SK-N-SH (cell line): ENCODE measurements at regions not wholly inside any gene's neighbourhood (a gene's known extent, or its start where the extent isn't known, plus 50 kb on each side); places are given as distances from the start of the nearest gene placed in this dataset.

Source experiments
- CTCF ChIA-PET: fragments of 300-600, 350-600 bp; formaldehyde crosslinking; extraction: SDS; loops from one replicate; lab custom pipeline; 2021; lab: Yijun Ruan, JAX
- POLR2A ChIA-PET: fragments of 350-600 bp; sonication (Branson Sonifier 250); formaldehyde crosslinking; extraction: SDS; loops from one replicate; lab custom pipeline; 2020; ENCODE audit warnings: antibody characterized with exemption, inconsistent platforms; lab: Yijun Ruan, JAX
- DNase-seq: peaks from one replicate; pipeline ENCODE4 v3.0.0; 2012
- H2AFZ ChIP-seq: fragments of 200-600 bp; sonication (generic); 2 replicates; pipeline ENCODE4 v1.8.1; 2016; ENCODE audit warnings: antibody characterized with exemption, mild to moderate bottlenecking, low read depth
- H3F3A ChIP-seq: fragments of 200-600 bp; sonication (generic); replicated peaks from 2 replicates; pipeline ENCODE3; 2016; ENCODE audit warnings: antibody characterized with exemption, mild to moderate bottlenecking; ENCODE audit not compliant: insufficient read depth
- H3K27ac ChIP-seq, 2 experiments: fragments of 200-500 bp in 1 of 2; fragments of 200-600 bp in 1 of 2; sonication (Bioruptor generic) in 1 of 2; sonication (generic), shearing (Covaris generic) in 1 of 2; 2 replicates each; pipeline versions ENCODE4 v1.5.1 to v1.6.1; 2014 to 2016; ENCODE audit warnings: low read depth in 2 of 2, inconsistent platforms in 1 of 2, low read length in 1 of 2, mild to moderate bottlenecking in 1 of 2, mixed read lengths in 1 of 2
- H3K27me3 ChIP-seq: fragments of 200-600 bp; sonication (generic), shearing (Covaris generic); 2 replicates; pipeline ENCODE4 v1.6.1; 2016; ENCODE audit warnings: mixed run types; ENCODE audit not compliant: insufficient read depth
- H3K36me3 ChIP-seq, 2 experiments: fragments of 200-500 bp in 1 of 2; fragments of 200-600 bp in 1 of 2; sonication (Bioruptor generic) in 1 of 2; sonication (generic) in 1 of 2; replicated peaks in 1 of 2; 2 replicates each; pipeline versions ENCODE3 to v1.5.1; 2014 to 2016; ENCODE audit warnings: low read length in 1 of 2, mild to moderate bottlenecking in 1 of 2; ENCODE audit not compliant: insufficient read depth in 2 of 2, control insufficient read depth in 1 of 2
- H3K4me1 ChIP-seq, 2 experiments: fragments of 200-500 bp in 1 of 2; fragments of 200-600 bp in 1 of 2; sonication (Bioruptor generic) in 1 of 2; sonication (generic), shearing (Covaris generic) in 1 of 2; 2 replicates each; pipeline versions ENCODE4 v1.5.1 to v1.6.1; 2014 to 2016; ENCODE audit warnings: low read depth in 1 of 2, low read length in 1 of 2, mixed run types in 1 of 2; ENCODE audit not compliant: insufficient read depth in 2 of 2, control insufficient read depth in 1 of 2
- H3K4me2 ChIP-seq: fragments of 200-600 bp; sonication (generic), shearing (Covaris generic); 2 replicates; pipeline ENCODE4 v1.6.1; 2017; ENCODE audit warnings: mixed run types
- H3K4me3 ChIP-seq, 2 experiments: fragments of 200-500 bp in 1 of 2; fragments of 200-600 bp in 1 of 2; sonication (Bioruptor generic) in 1 of 2; sonication (generic), shearing (Covaris generic) in 1 of 2; 2 replicates each; pipeline versions ENCODE4 v1.5.1 to v1.8.1; 2014 to 2016; ENCODE audit warnings: low read depth in 2 of 2, inconsistent platforms in 1 of 2, low read length in 1 of 2, mild to moderate bottlenecking in 1 of 2, mixed read lengths in 1 of 2, moderate library complexity in 1 of 2
- H3K79me2 ChIP-seq: fragments of 200-600 bp; sonication (generic); 2 replicates; pipeline ENCODE4 v1.8.1; 2017; ENCODE audit warnings: mild to moderate bottlenecking; ENCODE audit not compliant: insufficient read depth
- H3K9ac ChIP-seq: fragments of 200-600 bp; sonication (generic); 2 replicates; pipeline ENCODE4 v1.6.1; 2017; ENCODE audit warnings: mixed run types
- H3K9me2 ChIP-seq: fragments of 200-600 bp; sonication (generic); 2 replicates; pipeline ENCODE4 v1.6.1; 2017; ENCODE audit warnings: mixed run types
- H3K9me3 ChIP-seq: fragments of 200-600 bp; sonication (generic); 2 replicates; pipeline ENCODE4 v1.6.1; 2017; ENCODE audit warnings: mixed run types, mild to moderate bottlenecking, moderate library complexity
- H4K20me1 ChIP-seq: fragments of 200-600 bp; sonication (generic); 2 replicates; pipeline ENCODE4 v1.6.1; 2017; ENCODE audit warnings: mild to moderate bottlenecking, mixed run types; ENCODE audit not compliant: insufficient read depth
- ELF1 ChIP-seq: IDR thresholded peaks from 2 replicates; pipeline ENCODE4 v1.4.0; 2012
- EP300 ChIP-seq, 2 experiments: IDR thresholded peaks; 2 replicates each; pipeline versions ENCODE4 v1.4.0 to v1.6.1; 2012; ENCODE audit warnings: borderline replicate concordance in 1 of 2, low read depth in 1 of 2, low read length in 1 of 2
- FOXJ3 ChIP-seq: sonication (generic); formaldehyde crosslinking; IDR thresholded peaks from 2 replicates; pipeline ENCODE4 v1.5.1; 2020; ENCODE audit warnings: mild to moderate bottlenecking, missing genetic modification reagents
- GABPA ChIP-seq: IDR thresholded peaks from 2 replicates; pipeline ENCODE4 v1.4.0; 2012; ENCODE audit warnings: low read depth, mild to moderate bottlenecking
- GATA2 ChIP-seq: sonication (generic); formaldehyde crosslinking; IDR thresholded peaks from 2 replicates; pipeline ENCODE4 v1.5.0; 2020; ENCODE audit warnings: mild to moderate bottlenecking, missing genetic modification reagents
- MEF2A ChIP-seq: IDR thresholded peaks from 2 replicates; pipeline ENCODE4 v1.4.0; 2012; ENCODE audit warnings: low read depth, borderline replicate concordance
- NRF1 ChIP-seq: IDR thresholded peaks from 2 replicates; pipeline ENCODE4 v1.6.1; 2012; ENCODE audit warnings: low read depth, mild to moderate bottlenecking, low read length
- POLR2AphosphoS5 ChIP-seq: IDR thresholded peaks from 2 replicates; pipeline ENCODE4 v1.6.1; 2012; ENCODE audit warnings: low read depth, low read length
- RFX5 ChIP-seq: IDR thresholded peaks from 2 replicates; pipeline ENCODE4 v1.6.1; 2012; ENCODE audit warnings: mild to moderate bottlenecking, improper control_type of control experiment, low read length
- RXRA ChIP-seq: IDR thresholded peaks from 2 replicates; pipeline ENCODE4 v1.4.0; 2012; ENCODE audit warnings: low read depth, mild to moderate bottlenecking, borderline replicate concordance
- TAF1 ChIP-seq: IDR thresholded peaks from 2 replicates; pipeline ENCODE4 v1.6.1; 2012; ENCODE audit warnings: low read depth, mild to moderate bottlenecking, low read length, moderate library complexity, borderline replicate concordance
- TCF12 ChIP-seq: IDR thresholded peaks from 2 replicates; pipeline ENCODE4 v1.4.0; 2012
- WGBS: methylation state at CpG from one replicate; pipeline ENCODE4 v1.1.6; 2017; ENCODE audit warnings: low lambda C conversion rate; 5-methylcytosine and 5-hydroxymethylcytosine counted together
- TF ChIP-seq, protein P1 (sequence below): IDR thresholded peaks from 2 replicates; pipeline ENCODE4 v1.4.0; 2012; ENCODE audit warnings: low read depth
- TF ChIP-seq, protein P2 (sequence below): IDR thresholded peaks from 2 replicates; pipeline ENCODE4 v1.4.0; 2012; ENCODE audit warnings: low read depth, borderline replicate concordance
- TF ChIP-seq, protein P3 (sequence below): IDR thresholded peaks from 2 replicates; pipeline ENCODE4; 2012
- TF ChIP-seq, protein P4 (sequence below): IDR thresholded peaks from 2 replicates; pipeline ENCODE4 v1.6.1; 2012; ENCODE audit warnings: mild to moderate bottlenecking, low read depth, low read length, moderate library complexity
- TF ChIP-seq, protein P5 (sequence below): fragments of 150-350 bp; IDR thresholded peaks from 2 replicates; pipeline ENCODE4 v1.6.1; 2016; ENCODE audit warnings: mild to moderate bottlenecking, low read depth, low read length

DNA sequence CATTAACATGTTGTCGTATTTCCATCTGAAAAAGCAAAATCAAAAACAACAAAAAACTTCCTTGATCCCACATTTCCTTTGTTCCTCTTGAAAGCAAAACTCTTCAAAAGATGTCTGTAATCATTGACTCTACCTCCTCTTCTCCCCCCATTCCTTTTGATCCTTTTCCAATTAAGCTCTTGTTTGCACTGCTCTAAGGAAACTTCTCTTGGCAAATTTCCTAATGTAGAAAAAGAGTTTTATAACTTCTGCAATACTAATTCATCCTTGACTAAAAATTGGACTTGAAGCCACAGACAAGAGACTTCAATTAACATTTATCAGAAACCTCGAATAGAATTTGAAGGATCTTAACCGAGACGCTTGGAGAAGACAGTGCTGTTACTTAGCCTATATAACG, 317.1 kb upstream of the SEMA3C start:
- Histone ChIP-seq H3K4me3 (no peak overlapping the region), H3K4me2 (no peak overlapping the region), H2AFZ (no peak overlapping the region), H3K9me3 (no peaks in the 10 kb centered on the region), H3K9ac (no peak overlapping the region), H3F3A (no peaks in the 10 kb centered on the region), H3K79me2 (no peaks in the 10 kb centered on the region), H4K20me1 (no peaks in the 10 kb centered on the region), H3K27ac (peak overlapping the region in 1 of 2 experiments; percentile 16; a peak in 1 of 4 replicates), H3K36me3 (no peaks in the 10 kb centered on the region), H3K9me2 (no peaks in the 10 kb centered on the region), H3K4me1 (peaks cover 0 to 18% of the 10 kb centered on the region in 2 experiments; a peak in 2 of 4 replicates)
- POLR2A ChIA-PET: no interaction called here
- DNase-seq: no peak
- no peak for TF ChIP-seq TCF12
- TF ChIP-seq, protein P1, sequence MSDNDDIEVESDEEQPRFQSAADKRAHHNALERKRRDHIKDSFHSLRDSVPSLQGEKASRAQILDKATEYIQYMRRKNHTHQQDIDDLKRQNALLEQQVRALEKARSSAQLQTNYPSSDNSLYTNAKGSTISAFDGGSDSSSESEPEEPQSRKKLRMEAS: no peak
- TF ChIP-seq, all 33 proteins: peak for 0
- H3K27me3 ChIP-seq: no peaks in the 10 kb centered on the region
- CTCF ChIA-PET: interaction anchor here (1.0 kb wide), 1 partner anchor 84 kb away, joined by 3 read pairs; no protein-coding TSS in a partner anchor
- WGBS: 91% methylated on average over 5 of the region's 5 CpGs

DNA sequence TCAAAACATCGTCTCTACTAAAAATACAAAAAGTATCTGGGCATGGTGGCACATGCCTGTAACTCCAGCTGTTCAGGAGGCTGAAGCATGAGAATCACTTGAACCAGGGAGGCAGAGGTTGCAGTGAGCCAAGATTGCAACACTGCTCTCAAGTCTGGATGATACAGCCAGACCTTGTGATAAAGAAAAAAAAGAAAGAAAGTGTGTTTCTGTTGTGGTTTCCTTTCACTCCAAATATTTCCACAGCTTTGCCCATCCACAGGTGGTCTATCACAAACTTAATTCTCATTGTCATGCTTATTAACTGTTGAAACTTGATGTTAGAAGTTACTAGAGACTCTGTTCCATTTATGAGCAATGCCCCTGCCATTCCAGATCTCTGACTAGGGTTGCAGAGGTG, 316.0 kb upstream of the SEMA3C start:
- TF ChIP-seq RXRA (no peak), MEF2A (no peak), RFX5 (no peak), TCF12 (no peak), TAF1 (no peak), GATA2 (no peak), ELF1 (no peak), EP300 (IDR thresholded peaks at IDR 0.05; ENCODE audit: borderline replicate concordance in 1 of 2, low read depth in 1 of 2, low read length in 1 of 2) (no peak), FOXJ3 (CRISPR knock-in tag) (no peak), GABPA (no peak), NRF1 (no peak), POLR2AphosphoS5 (no peak)
- TF ChIP-seq, protein P2, sequence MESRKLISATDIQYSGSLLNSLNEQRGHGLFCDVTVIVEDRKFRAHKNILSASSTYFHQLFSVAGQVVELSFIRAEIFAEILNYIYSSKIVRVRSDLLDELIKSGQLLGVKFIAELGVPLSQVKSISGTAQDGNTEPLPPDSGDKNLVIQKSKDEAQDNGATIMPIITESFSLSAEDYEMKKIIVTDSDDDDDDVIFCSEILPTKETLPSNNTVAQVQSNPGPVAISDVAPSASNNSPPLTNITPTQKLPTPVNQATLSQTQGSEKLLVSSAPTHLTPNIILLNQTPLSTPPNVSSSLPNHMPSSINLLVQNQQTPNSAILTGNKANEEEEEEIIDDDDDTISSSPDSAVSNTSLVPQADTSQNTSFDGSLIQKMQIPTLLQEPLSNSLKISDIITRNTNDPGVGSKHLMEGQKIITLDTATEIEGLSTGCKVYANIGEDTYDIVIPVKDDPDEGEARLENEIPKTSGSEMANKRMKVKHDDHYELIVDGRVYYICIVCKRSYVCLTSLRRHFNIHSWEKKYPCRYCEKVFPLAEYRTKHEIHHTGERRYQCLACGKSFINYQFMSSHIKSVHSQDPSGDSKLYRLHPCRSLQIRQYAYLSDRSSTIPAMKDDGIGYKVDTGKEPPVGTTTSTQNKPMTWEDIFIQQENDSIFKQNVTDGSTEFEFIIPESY: no peak
- TF ChIP-seq, protein P1: no peak
- TF ChIP-seq, protein P3, sequence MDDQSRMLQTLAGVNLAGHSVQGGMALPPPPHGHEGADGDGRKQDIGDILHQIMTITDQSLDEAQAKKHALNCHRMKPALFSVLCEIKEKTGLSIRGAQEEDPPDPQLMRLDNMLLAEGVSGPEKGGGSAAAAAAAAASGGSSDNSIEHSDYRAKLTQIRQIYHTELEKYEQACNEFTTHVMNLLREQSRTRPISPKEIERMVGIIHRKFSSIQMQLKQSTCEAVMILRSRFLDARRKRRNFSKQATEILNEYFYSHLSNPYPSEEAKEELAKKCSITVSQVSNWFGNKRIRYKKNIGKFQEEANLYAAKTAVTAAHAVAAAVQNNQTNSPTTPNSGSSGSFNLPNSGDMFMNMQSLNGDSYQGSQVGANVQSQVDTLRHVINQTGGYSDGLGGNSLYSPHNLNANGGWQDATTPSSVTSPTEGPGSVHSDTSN: no peak
- TF ChIP-seq, protein P4, sequence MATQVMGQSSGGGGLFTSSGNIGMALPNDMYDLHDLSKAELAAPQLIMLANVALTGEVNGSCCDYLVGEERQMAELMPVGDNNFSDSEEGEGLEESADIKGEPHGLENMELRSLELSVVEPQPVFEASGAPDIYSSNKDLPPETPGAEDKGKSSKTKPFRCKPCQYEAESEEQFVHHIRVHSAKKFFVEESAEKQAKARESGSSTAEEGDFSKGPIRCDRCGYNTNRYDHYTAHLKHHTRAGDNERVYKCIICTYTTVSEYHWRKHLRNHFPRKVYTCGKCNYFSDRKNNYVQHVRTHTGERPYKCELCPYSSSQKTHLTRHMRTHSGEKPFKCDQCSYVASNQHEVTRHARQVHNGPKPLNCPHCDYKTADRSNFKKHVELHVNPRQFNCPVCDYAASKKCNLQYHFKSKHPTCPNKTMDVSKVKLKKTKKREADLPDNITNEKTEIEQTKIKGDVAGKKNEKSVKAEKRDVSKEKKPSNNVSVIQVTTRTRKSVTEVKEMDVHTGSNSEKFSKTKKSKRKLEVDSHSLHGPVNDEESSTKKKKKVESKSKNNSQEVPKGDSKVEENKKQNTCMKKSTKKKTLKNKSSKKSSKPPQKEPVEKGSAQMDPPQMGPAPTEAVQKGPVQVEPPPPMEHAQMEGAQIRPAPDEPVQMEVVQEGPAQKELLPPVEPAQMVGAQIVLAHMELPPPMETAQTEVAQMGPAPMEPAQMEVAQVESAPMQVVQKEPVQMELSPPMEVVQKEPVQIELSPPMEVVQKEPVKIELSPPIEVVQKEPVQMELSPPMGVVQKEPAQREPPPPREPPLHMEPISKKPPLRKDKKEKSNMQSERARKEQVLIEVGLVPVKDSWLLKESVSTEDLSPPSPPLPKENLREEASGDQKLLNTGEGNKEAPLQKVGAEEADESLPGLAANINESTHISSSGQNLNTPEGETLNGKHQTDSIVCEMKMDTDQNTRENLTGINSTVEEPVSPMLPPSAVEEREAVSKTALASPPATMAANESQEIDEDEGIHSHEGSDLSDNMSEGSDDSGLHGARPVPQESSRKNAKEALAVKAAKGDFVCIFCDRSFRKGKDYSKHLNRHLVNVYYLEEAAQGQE: no peak
- TF ChIP-seq, protein P5, sequence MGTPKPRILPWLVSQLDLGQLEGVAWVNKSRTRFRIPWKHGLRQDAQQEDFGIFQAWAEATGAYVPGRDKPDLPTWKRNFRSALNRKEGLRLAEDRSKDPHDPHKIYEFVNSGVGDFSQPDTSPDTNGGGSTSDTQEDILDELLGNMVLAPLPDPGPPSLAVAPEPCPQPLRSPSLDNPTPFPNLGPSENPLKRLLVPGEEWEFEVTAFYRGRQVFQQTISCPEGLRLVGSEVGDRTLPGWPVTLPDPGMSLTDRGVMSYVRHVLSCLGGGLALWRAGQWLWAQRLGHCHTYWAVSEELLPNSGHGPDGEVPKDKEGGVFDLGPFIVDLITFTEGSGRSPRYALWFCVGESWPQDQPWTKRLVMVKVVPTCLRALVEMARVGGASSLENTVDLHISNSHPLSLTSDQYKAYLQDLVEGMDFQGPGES: no peak
- CTCF ChIA-PET: interaction anchor here (1.0 kb wide), 1 partner anchor 83 kb away, joined by 3 read pairs; no protein-coding TSS in a partner anchor
- Histone ChIP-seq H3K4me3 (no peak overlapping the region), H3K27ac (no peak overlapping the region), H2AFZ (no peak overlapping the region), H3K79me2 (no peaks in the 10 kb centered on the region), H4K20me1 (no peaks in the 10 kb centered on the region), H3K27me3 (no peaks in the 10 kb centered on the region), H3K4me1 (peaks cover 0 to 18% of the 10 kb centered on the region in 2 experiments; a peak in 2 of 4 replicates), H3K4me2 (no peak overlapping the region), H3K36me3 (no peaks in the 10 kb centered on the region), H3F3A (no peaks in the 10 kb centered on the region), H3K9me3 (no peaks in the 10 kb centered on the region), H3K9ac (no peak overlapping the region), H3K9me2 (no peaks in the 10 kb centered on the region)
- WGBS: 97% methylated on average over 1 of the region's 1 CpG
- DNase-seq: no peak
- POLR2A ChIA-PET: no interaction called here
